Right atrium auricular region (tissue), 2 donors: ENCODE measurements at regions not wholly inside any gene's neighbourhood (a gene's known extent, or its start where the extent isn't known, plus 50 kb on each side); places are given as distances from the start of the nearest gene placed in this dataset.

ENCODE experiments used
- DNase-seq: peaks from one replicate; pipeline ENCODE4 v3.0.0-alpha.2; 2019; ENCODE audit warnings: low spot score
- H3K27ac ChIP-seq, 2 donors: fragments of 200-600 bp; sonication (generic); 1 replicate in 1 of 2; 2 replicates in 1 of 2; pipeline ENCODE4 v1.5.1; 2016 to 2019
- H3K27me3 ChIP-seq, 2 donors: fragments of 200-600 bp; sonication (generic); one replicate each; pipeline versions ENCODE4 v1.5.1 to v1.6.0; 2017 to 2019
- H3K36me3 ChIP-seq: fragments of 200-600 bp; sonication (generic); one replicate; pipeline ENCODE4 v1.5.1; 2016
- H3K4me1 ChIP-seq, 2 donors: fragments of 200-600 bp; sonication (generic); one replicate each; pipeline versions ENCODE4 v1.5.1 to v1.6.0; 2017 to 2019
- H3K4me3 ChIP-seq, 2 donors: fragments of 200-600 bp; sonication (generic); 1 replicate in 1 of 2; 2 replicates in 1 of 2; pipeline ENCODE4 v1.5.1; 2017 to 2019; ENCODE audit warnings: mild to moderate bottlenecking in 1 of 2, moderate library complexity in 1 of 2
- H3K9me3 ChIP-seq, 2 donors: fragments of 200-600 bp; sonication (generic); one replicate each; pipeline ENCODE4 v1.5.1; 2019
- CTCF ChIP-seq, 2 donors: fragments of 200-600 bp; sonication (generic); IDR thresholded peaks; one replicate each; pipeline ENCODE4 v1.5.1; 2019; ENCODE audit warnings: antibody characterized with exemption in 2 of 2

DNA sequence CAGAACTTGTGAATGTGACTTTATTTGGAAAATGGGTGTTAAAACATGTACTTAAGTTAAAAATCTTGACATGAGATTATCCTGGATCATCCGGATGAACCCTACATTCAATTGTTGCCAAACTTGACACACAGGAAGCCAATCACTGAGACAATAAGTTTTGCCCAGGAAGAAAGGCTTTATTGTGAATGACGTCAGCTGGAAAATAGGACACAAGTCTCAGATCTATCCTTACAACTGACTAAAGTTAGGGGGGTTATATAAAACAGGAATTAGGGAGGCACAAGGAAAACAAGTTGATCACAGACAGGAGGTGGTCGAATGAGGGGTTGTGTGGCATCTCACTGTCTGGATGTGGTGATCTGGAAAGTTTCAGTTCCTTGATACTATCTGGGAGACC is 126.9 kb downstream of the TTC8 start:
- no peaks in the 10 kb centered on the region for H3K27me3 ChIP-seq

GRCh38 chr14:88952901-88953300 is 128.4 kb downstream of the TTC8 start:
- DNase-seq = no peak
- no peak overlapping the region for H3K4me3 ChIP-seq
- no peak for TF ChIP-seq CTCF (IDR thresholded peaks at IDR 0.05)
- no peaks in the 10 kb centered on the region for H3K27me3 ChIP-seq
- no peak overlapping the region for H3K27ac ChIP-seq
- H3K4me1 ChIP-seq = no peaks in the 10 kb centered on the region
- no peaks in the 10 kb centered on the region for H3K9me3 ChIP-seq
- H3K36me3 ChIP-seq = no peaks in the 10 kb centered on the region

More for the DNA sequence above, 126.9 kb downstream of the TTC8 start:
- Histone ChIP-seq H3K27ac (no peak overlapping the region), H3K9me3 (no peaks in the 10 kb centered on the region), H3K36me3 (no peaks in the 10 kb centered on the region), H3K4me3 (no peak overlapping the region), H3K4me1 (no peaks in the 10 kb centered on the region)
- DNase-seq = no peak
- no peak for TF ChIP-seq CTCF (IDR thresholded peaks at IDR 0.05)

DNA sequence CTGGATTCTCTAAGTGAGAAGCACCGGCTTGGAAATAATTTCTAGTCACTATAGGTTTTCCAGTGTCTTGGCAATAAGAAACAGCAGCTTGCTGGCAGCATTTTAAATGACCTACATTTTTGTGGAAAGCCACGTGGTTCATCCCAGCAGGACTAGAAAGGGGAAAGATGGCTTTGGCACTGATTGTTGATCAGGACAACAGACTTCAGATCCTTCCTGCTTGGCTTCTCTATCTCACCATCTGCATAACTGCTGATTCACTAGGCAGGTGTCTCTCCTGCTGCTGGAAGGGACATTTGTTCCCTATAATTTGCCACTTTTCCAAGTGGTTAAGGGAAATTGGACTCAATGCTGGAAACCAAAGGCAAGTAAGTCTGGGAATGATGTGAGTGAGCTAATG is 131.0 kb downstream of the TTC8 start:
- Histone ChIP-seq H3K27me3 (no peaks in the 10 kb centered on the region), H3K4me1 (no peaks in the 10 kb centered on the region), H3K9me3 (no peaks in the 10 kb centered on the region), H3K27ac (no peak overlapping the region), H3K4me3 (no peak overlapping the region), H3K36me3 (no peaks in the 10 kb centered on the region)
- no peak for TF ChIP-seq CTCF (IDR thresholded peaks at IDR 0.05)
- no peak for DNase-seq

- Histone ChIP-seq H3K4me1 (no peaks in the 10 kb centered on the region), H3K4me3 (no peak overlapping the region), H3K27ac (no peak overlapping the region), H3K9me3 (no peaks in the 10 kb centered on the region), H3K36me3 (no peaks in the 10 kb centered on the region), H3K27me3 (no peaks in the 10 kb centered on the region)
- no peak for DNase-seq
- TF ChIP-seq CTCF (IDR thresholded peaks at IDR 0.05) = no peak
These were observed 136.0 kb downstream of the TTC8 start for GRCh38 chr14:88960496-88960895.

DNA sequence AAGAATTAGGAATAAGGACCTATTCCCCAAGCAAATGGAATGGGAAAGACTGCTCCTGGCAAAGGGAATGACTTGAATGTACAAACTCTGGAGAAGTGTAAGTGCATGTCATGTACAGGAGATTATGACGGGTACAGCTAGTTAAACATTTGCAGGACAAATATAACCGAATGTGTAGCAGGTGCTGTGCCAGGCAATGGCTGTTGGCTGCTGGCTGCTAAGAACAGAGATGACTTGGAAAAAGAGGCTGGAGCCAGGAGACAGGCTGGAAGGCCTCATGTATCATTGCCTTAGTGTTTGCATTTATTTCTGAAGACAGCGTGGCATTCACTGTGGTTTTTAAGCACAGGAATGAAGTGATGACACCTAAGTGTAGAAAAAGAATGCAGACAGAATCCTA is 136.8 kb downstream of the TTC8 start:
- no peak for DNase-seq
- Histone ChIP-seq H3K4me3 (no peak overlapping the region), H3K4me1 (no peaks in the 10 kb centered on the region), H3K9me3 (no peaks in the 10 kb centered on the region), H3K27me3 (no peaks in the 10 kb centered on the region), H3K36me3 (no peaks in the 10 kb centered on the region), H3K27ac (no peak overlapping the region)
- no peak for TF ChIP-seq CTCF (IDR thresholded peaks at IDR 0.05)

DNA sequence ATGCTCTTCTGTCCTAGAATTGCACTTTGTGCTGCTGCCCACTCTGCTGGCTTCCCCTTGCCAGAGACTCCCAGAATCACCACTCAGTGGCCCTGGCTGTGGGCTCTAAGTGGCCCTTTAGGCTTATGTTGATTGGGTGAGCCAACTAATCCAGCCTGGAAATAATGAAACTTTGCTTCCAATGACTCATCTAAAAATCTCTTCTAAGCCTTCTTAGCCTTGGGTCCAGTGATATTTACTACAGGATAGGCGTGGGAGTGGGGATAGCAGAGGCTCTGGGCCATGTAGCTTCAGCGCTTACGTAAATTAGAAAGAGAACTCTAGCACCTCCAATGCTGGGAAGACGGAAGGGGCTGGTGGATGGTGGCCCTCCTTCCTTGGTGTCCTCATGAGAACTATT is 137.9 kb downstream of the TTC8 start:
- Histone ChIP-seq H3K27ac (no peak overlapping the region), H3K36me3 (no peaks in the 10 kb centered on the region), H3K4me1 (no peaks in the 10 kb centered on the region), H3K9me3 (no peaks in the 10 kb centered on the region), H3K27me3 (no peaks in the 10 kb centered on the region), H3K4me3 (no peak overlapping the region)
- no peak for DNase-seq
- no peak for TF ChIP-seq CTCF (IDR thresholded peaks at IDR 0.05)
